Left hindlimb (tissue), 1 donor: ENCODE measurements at regions not wholly inside any gene's neighbourhood (a gene's known extent, or its start where the extent isn't known, plus 50 kb on each side); places are given as distances from the start of the nearest gene placed in this dataset.
"Not testable (repeated sequence)": the region's sequence is repeated elsewhere in the genome, so short reads cannot be mapped to it uniquely, and the experiment has no call there.

Experiments used
- DNase-seq: peaks from one replicate; pipeline ENCODE4 v3.0.0-alpha.2; 2018

- DNase-seq, result no peak
These were observed 2489.6 kb downstream of the PCDH9 start for GRCh38 chr13:64740493-64740892.

GRCh38 chr13:64725492-64725891, 2504.6 kb downstream of the PCDH9 start:
- no peak for DNase-seq

- DNase-seq, result no peak
These were observed 2506.4 kb downstream of the PCDH9 start for GRCh38 chr13:64723724-64724123.

GRCh38 chr13:64718116-64718515, 2512.0 kb downstream of the PCDH9 start:
- no peak for DNase-seq

DNA sequence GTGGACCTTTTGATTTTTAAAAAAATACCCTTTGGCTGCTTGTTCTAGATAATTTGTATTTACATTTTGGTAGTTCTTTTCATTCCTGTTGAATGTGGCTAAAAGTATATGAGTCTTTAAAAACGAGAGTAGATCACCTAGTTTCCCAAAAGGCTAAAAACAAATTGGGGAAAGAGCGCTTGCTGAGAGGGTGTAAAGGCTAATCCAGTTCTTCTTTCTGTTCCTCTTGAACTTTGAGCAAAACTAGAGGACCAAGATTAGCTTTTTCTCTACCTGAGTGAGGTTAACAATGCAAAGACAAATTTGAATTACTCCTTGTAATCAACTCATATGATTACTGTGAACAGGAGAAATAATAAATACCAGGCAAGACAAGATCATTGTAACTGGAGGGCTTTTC, 2513.2 kb downstream of the PCDH9 start:
- no peak for DNase-seq

DNA sequence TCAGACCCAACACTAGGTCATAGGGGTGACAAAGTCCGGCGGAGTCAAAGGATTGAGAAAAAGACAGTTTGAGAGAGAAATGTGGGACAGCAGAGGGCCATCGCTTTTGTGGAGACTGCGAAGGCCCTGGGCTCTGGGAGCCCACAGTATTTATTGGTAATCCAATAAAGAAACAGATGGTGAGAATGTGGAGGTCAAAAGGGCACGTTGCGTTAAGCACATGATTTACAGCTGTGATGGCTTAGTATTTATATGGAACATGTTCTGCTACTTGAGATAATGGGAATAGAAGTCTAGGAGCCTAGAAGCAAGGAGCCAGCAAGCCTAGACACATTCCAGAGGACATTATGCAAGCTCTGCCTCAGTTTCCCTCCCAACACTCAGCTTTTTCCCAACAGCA, 2521.1 kb downstream of the PCDH9 start:
- no peak for DNase-seq

DNA sequence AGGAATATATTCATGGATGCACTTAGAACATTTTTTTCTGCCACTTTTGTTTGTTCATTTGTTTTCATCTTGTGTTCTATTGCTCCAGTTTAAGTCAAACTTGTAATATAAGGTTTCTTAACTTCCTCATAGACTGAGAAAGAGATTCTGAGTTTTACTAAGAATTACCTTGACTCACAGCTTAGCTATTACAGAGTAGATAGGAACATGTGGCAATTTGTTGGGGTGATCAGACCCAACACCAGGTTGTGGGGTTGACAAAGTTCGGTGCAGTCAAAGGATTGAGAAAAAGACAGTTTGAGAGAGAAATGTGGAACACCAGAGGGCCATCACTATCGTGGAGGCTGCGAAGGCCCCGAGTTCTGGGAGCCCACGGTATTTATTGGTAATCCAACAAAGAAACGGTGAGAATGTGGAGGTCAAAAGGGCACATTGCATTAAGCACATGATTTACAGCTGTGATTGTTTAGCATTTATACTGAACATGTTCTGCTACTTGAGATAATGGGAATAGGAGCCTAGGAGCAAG, 2526.0 kb downstream of the PCDH9 start:
- no peak for DNase-seq

DNA sequence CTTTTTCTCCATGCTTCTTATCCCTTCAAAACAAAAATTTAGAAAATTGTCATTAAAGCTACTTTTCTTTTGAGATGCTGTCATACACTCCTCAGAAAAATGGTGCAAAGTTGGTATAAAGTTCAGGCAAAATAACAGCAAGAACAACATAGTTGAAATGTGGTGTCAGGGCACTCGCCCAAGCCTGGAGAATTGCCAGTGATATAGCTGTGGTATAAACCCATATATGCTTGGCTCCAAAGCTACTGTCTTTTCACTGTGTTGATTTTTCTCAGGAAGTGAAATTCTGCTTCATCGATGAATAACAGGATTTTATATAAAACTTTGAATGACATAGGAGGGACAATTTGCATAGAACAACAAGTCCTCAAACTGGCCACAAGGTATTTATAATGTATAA, 2532.9 kb downstream of the PCDH9 start:
- peak; percentile 20 for DNase-seq

DNA sequence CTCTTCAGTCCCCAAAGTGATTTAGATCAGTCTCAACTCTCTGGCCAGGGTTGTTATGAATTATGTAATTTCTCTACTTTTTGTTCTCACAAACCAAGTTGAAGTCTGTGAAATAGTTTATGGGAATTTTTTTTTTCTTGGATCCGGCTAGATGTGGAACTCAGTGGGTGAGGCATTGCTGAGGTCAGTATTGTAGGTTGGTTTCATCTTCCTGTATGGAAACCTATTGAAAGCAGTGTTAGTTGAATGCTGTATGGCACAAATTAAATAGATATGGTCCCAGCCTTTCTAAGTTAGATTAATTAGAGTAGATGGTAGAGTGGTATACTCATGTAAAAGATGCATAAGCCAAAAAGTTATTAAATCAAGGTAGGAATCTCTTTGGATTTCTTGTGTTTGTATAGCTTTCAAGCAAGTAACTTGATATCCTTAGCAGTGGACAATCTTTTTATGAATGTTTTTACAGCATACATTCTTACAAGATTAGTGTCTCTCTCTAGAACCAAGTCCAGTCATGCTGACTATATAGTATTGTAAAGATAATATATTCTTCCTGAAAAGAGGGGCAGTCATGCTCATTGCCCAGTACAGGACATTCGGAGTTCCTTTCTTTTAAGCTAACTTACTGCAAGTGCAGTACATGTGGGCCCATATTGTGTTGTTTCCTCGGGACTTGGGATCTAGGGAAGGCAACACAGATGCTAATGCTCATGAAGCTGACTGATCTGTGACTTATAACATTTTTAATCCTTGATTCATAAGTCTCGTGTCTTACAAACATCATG, 2541.1 kb downstream of the PCDH9 start:
- DNase-seq, result no peak

DNA sequence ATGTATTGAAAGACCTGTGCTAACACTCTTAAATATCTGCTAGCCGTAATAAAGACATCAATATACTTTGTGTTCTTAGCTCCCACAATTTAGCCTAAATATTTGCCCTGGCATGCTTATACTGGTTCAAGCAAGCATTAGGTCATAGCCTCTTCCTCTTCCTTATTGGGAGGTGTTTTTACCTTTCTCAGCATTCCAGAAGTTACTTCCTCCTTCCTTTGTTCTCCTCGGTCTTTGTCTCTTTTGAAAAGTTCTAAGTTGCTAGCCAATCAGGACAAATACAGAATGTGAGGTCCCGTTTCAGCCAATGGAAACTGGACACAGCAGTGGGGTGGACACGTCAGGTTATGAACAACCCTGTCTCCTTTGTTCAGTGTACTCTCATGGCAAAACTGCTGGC, 2543.6 kb downstream of the PCDH9 start:
- not testable (repeated sequence) for DNase-seq

DNA sequence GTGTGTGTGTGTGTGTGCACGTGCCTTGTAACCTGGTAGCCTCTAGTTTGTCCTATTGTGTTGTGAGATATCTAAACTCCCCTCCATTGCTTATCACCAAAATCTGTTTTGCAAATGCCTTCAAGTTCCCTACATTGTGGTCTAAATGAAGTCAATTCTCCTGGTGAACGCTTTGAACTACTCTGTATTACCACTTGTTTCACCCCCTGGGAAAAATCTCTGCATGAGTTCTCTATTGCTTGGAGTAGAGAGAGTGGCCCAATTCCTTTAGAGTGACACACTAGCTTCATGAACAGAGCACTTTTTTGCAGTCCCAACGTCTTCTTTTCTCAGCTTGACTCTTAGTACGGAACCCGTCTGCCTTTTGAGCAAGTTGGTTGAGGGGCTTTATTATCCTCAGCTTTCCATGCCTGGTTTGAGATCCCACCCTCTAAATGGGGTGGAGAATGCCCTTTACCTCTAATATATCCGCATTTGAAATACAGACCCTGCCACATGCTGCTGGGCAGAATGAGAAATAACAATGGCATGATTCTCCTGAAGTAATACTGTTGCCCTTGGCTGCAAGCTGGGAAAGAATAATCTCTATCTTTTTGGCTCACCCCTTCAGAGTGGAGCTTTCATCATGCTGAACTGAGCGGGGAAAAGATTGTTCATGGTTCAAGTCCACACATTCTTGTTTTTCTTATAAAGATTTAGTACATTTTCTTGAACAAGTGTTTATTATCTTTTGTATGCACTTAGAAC, 2545.3 kb downstream of the PCDH9 start:
- DNase-seq, result no peak

- no peak for DNase-seq
These were observed 2546.0 kb downstream of the PCDH9 start for GRCh38 chr13:64684108-64684507.

DNA sequence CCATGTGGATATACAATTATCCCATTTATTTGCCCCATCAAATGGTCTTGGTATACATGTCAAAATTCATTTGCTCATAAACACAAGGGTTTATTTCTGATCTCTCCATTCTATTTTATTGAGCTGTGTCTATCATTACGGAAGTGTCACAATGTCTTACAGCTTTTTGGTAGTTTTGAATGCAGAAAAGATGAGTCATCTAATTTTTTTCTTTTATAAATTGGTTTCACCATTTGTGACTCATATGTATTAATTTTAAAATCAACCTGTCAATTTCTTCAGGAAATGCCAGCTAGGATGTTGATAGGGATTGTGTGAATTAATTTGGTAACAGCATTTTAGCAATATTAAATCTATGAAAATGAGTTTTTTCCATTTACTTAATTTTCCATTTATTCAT, 2549.4 kb downstream of the PCDH9 start:
- no peak for DNase-seq

GRCh38 chr13:64675255-64675892, 2554.8 kb downstream of the PCDH9 start:
- no peak for DNase-seq

DNA sequence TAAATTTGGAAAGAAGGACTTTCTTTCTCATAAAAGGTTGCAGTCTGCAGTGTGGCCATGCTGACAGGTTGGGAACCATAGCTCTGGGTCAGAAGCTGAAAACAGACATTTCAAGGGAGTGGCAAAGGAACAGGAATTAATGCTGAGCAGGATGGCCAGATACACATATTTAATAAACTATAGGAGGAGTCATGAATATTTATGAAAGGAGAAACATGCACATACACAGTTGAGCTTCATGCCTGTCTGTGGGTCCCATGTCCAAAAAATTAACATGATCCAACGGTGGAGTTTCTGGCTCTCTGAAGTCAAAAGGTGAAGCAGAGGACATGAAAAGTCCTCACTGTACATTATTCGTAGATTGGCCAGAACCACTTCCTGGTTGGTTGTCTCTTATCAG, 2556.0 kb downstream of the PCDH9 start:
- DNase-seq, result no peak

GRCh38 chr13:64672751-64673150, 2557.4 kb downstream of the PCDH9 start:
- DNase-seq, result no peak

DNA sequence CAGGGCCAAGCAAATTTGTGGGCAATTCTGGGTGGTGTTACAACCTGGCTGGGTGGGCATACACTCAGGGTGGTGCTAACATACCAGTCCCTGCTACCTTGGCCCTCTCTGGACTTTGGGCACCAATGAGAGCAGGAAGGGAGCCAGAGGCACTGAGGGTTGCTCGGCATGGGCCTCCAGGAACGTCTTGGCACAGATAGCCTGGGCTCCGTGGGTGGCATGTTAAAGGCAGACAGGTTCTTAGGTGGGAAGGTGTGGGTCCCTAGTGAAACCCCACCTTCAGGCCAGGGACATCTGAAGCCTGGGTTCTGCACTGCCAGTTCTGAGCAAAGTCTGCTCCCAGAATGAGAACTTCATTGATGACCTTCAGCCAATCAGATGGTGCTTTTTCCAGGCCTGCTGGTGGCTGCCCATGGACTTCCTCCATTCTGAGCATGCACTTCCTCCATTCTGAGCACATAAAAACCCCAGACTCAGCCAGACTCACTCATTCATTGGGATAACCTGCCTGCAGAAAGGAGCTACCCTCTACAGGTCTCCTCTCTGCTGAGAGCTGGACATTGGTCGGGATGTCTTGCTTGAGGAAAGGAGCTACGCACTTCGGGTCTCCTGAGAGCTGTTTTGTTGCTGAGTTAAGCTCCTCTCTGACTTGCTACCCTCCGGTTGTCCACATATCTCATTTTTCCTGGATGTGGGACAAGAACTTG, 2567.1 kb downstream of the PCDH9 start:
- DNase-seq, result no peak

- no peak for DNase-seq
These were observed 2581.8 kb downstream of the PCDH9 start for GRCh38 chr13:64648293-64648692.

DNA sequence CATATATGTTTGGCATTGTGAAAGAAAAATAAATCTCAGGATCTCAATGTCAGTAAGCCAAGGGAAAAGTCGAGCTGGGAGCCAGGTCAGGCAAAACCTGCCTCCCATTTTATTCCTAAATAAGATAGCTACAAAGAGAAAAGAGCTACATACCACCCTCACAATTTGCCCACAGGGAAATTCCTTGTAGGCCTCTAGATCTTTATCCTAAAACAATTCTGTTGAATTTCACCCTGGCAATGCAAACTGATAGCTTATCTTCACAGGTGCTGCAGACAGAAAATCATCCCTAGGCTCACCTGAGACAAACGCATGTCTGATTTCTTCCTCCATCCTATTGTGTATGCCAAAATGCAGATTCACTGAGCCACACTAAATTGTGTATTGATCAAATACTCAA, 2587.1 kb downstream of the PCDH9 start:
- no peak for DNase-seq

- no peak for DNase-seq
These were observed 2590.1 kb downstream of the PCDH9 start for GRCh38 chr13:64640002-64640401.

DNA sequence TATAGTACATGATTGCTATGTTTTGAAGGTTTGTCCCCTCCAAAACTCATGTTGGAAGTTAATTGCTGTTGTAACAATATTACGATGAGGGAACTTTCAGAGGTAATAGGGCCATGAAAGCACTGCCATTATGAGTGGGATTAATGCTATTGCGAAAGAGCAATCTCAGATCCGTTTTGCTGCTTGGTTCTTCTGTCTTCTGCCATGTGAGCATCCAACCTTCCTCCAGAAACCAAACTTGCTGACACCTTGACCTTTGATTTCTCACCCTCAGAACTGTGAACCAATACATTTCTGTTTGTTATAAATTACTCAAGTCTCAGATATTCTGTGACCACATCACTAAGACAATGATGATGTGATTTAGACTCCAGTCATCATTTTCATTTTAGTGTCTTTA, 2590.9 kb downstream of the PCDH9 start:
- DNase-seq, result no peak

- DNase-seq, result no peak
These were observed 2596.2 kb downstream of the PCDH9 start for GRCh38 chr13:64633948-64634347.

DNA sequence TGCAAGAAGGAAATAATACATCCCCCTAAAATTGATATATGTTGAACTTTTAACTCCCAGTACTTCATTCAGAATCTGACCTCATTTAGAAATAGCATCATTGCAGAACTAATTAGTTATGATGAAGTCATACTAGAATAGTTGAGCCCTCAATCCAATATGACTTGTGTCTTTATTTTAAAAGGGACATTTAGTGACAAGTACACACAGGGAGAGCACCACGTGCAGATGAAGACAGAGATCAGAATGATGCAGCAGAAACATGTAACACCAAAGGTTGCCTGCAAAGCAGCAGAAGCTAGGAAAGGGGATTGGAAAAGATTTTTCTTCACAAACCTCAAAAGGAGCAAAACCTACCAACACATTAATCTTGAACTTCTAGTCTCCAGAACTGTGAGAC, 2602.5 kb downstream of the PCDH9 start:
- no peak for DNase-seq
